Activated naive CD4-positive, alpha-beta T cell treated with anti-CD3 and anti-CD28 coated beads, Interleukin-2, amount 50 U/mL, for 72 hours (primary cell): ENCODE measurements at regions not wholly inside any gene's neighbourhood (a gene's known extent, or its start where the extent isn't known, plus 50 kb on each side); places are given as distances from the start of the nearest gene placed in this dataset.

ENCODE experiments used
- ATAC-seq, 2 donors: fragments of 150-1000 bp; cut with Tn5 transposase; 2 replicates each; pipeline ENCODE4 v1.10.0; 2021; ENCODE audit warnings: mild to moderate bottlenecking in 2 of 2, moderate library complexity in 2 of 2
- DNase-seq, 2 donors: peaks; one replicate each; pipeline ENCODE4 v3.0.0; 2021 to 2022; ENCODE audit warnings: low spot score in 2 of 2
- H3K27ac Mint-ChIP-seq, 2 donors: one replicate each; pipeline ENCODE4 v1.8.0; 2022; ENCODE audit warnings: mild to moderate bottlenecking in 2 of 2, mixed read lengths in 2 of 2
- H3K36me3 Mint-ChIP-seq, 2 donors: one replicate each; pipeline ENCODE4 v1.8.0; 2022; ENCODE audit warnings: mixed read lengths in 2 of 2
- H3K9me3 Mint-ChIP-seq, 2 donors: one replicate each; pipeline ENCODE4 v1.8.0; 2022; ENCODE audit warnings: mixed read lengths in 2 of 2

- DNase-seq (no peak), ATAC-seq (no peak)
- Mint-ChIP-seq H3K27ac (no peak overlapping the region), H3K9me3 (no peaks in the 10 kb centered on the region), H3K36me3 (no peaks in the 10 kb centered on the region)
Observed at GRCh38 chrX:140848800-140849199, 139.2 kb downstream of the LINC00632 start.

DNA sequence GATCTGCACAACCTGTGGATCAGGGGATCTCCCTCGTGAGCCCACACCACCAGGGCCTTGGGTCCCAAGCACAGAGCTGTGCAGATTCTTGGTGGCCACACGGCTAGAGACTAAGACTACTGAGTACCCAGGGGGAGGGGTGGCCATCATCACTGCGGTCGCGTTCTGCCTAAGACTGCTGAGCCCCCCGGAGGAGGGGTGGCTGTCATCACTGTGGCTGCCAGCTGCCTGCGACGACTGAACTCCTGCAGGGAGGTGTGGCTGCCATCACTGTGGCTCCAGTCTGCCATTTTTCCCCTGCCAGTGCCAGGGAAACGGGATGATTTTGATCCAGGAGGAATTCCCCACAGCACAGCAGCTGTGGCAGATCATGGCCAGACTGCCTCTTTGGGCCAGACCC lies 141.7 kb upstream of the SPANXB1 start:
- ATAC-seq (no peak), DNase-seq (no peak)
- Mint-ChIP-seq H3K9me3 (no peaks in the 10 kb centered on the region), H3K27ac (no peak overlapping the region), H3K36me3 (no peaks in the 10 kb centered on the region)

GRCh38 chrX:140866446-140866845 lies 135.9 kb upstream of the SPANXB1 start:
- DNase-seq (no peak), ATAC-seq (no peak)
- H3K27ac Mint-ChIP-seq = no peak overlapping the region
- H3K9me3 Mint-ChIP-seq = no peaks in the 10 kb centered on the region
- no peaks in the 10 kb centered on the region for H3K36me3 Mint-ChIP-seq

DNA sequence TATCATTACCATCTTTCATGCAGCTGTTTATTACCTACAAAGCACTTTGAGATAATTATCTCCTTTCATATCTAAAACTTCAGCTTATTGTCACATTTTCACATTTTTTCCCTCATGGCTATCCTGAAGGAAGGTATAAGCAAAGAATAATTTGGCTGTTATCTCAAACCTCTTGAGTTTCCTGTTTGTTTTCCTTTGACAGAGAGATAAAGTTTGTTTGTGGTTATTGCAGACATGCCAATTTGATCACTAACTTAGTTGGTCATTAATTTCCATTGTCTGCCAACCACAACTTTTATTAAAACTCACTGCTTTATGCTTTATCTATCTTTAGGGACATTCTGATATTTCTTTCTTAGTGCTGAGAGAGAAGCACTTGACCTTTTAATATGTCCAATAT lies 89.8 kb upstream of the SPANXB1 start:
- DNase-seq (no peak), ATAC-seq (no peak)
- no peak overlapping the region for H3K27ac Mint-ChIP-seq

GRCh38 chrX:140913802-140914501 lies 88.4 kb upstream of the SPANXB1 start:
- DNase-seq (no peak), ATAC-seq (no peak)
- Mint-ChIP-seq H3K9me3 (no peaks in the 10 kb centered on the region), H3K27ac (no peak overlapping the region), H3K36me3 (no peaks in the 10 kb centered on the region)

More for the DNA sequence above, 89.8 kb upstream of the SPANXB1 start:
- Mint-ChIP-seq H3K9me3 (peaks cover 0 to 3% of the 10 kb centered on the region in 2 donors), H3K36me3 (no peaks in the 10 kb centered on the region)

DNA sequence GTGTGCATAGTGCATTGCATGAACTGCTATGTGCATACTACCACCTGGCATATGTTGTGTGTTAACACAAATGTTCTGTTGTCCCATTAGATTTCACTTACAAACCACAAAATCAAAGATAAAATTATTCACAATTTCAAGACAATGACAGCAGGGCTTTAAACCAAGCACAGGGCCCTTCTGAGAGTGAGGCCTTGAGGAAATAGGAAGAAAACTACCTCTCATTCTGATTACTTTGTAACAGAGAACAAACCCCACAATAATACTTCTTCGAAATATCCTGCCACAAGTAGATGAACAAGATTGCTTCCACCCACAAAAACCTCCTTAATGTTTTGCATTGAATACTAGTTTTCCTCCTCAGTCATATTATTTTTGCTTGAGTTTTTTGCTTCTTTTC lies 85.5 kb upstream of the SPANXB1 start:
- DNase-seq (no peak), ATAC-seq (peak; percentile 27 to 61)
- Mint-ChIP-seq H3K36me3 (no peaks in the 10 kb centered on the region), H3K27ac (peak overlapping the region in 1 of 2 donors; percentile 77), H3K9me3 (no peaks in the 10 kb centered on the region)

GRCh38 chrX:140917354-140918115 lies 84.9 kb upstream of the SPANXB1 start:
- H3K9me3 Mint-ChIP-seq = no peaks in the 10 kb centered on the region
- no peak for DNase-seq
- H3K27ac Mint-ChIP-seq = peak overlapping the region; percentile 74 to 94
- ATAC-seq = peak; percentile 84 to 86
- no peaks in the 10 kb centered on the region for H3K36me3 Mint-ChIP-seq

DNA sequence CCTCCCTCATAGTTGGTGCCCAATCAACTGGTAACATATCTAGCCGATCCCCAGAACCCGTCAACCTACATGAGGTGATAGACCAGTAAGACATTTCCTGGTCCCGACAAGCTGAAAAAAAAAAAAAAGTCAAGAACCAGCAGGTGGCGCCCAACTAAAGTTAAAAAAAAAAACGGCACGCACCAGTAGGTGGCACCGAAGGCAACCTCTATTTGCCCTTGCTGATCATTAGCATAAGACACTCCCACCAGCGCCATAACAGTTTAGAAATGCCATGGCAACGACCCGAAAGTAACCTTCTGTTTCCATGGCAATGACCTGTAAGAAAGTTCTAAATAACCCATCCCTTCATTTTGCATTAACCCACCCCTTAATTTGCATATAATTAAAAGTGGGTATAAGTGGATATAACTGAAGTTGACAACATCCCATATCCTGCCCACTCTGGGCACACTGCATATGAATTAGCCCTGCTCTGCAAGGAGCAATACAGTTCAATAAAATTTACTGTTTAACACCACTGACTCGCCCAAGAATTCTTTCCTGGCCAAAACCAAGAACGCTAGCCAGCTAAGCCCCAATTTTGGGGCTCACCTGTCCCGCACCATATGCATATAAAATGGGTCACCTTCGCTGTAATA lies 83.9 kb upstream of the SPANXB1 start:
- DNase-seq (peak in 1 of 2 donors; percentile 23), ATAC-seq (peak; percentile 29 to 53)
- Mint-ChIP-seq H3K9me3 (no peaks in the 10 kb centered on the region), H3K36me3 (no peaks in the 10 kb centered on the region), H3K27ac (peak overlapping the region; percentile 74 to 94)

GRCh38 chrX:140920416-140920815 lies 82.0 kb upstream of the SPANXB1 start:
- no peaks in the 10 kb centered on the region for H3K36me3 Mint-ChIP-seq
- H3K27ac Mint-ChIP-seq = no peak overlapping the region
- H3K9me3 Mint-ChIP-seq = no peaks in the 10 kb centered on the region
- ATAC-seq (no peak), DNase-seq (no peak)

DNA sequence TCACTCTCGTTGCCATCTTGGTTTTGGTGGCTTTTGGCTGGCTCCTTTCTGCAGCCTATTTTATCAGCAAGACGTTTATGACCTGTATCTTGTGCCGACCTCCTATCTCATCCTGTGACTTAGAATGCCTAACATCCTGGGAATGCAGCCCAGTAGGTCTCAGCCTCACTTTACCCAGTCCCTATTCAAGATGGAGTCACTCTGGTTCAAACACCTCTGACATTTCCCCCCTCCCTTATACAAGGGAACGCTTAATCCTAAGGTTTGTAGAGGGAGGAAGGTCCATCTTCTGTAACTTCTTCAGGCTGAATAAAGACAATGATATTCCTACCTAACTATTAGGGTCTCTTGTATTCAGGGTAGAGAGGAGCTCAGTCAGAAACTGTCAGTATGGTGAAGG lies 79.3 kb upstream of the SPANXB1 start:
- no peak for ATAC-seq
- DNase-seq = no peak
- Mint-ChIP-seq H3K9me3 (no peaks in the 10 kb centered on the region), H3K36me3 (no peaks in the 10 kb centered on the region), H3K27ac (no peak overlapping the region)

- Mint-ChIP-seq H3K27ac (no peak overlapping the region), H3K9me3 (no peaks in the 10 kb centered on the region), H3K36me3 (no peaks in the 10 kb centered on the region)
- ATAC-seq (no peak), DNase-seq (no peak)
Observed at GRCh38 chrX:140928739-140929138, 73.7 kb upstream of the SPANXB1 start.

DNA sequence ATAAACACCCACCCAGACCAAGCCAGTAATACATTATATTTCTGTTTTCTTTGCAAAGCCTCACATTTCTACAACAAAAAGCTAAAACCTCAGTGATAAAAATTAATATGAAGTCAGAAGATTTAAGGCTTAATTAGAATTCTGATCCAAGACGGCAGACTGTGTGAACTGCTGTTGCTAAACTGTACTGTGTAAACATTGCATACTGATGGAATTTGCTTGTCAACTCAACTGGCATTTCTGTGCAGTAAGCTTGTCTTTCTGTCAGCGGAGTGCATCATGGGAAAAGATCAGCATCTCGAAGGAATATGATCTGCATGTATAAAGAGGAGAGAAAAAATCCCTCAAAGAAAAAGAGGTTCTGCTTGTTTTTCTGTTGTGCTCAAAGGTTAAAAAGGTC lies 69.4 kb upstream of the SPANXB1 start:
- Mint-ChIP-seq H3K9me3 (no peaks in the 10 kb centered on the region), H3K27ac (no peak overlapping the region), H3K36me3 (no peaks in the 10 kb centered on the region)
- ATAC-seq (no peak), DNase-seq (no peak)

DNA sequence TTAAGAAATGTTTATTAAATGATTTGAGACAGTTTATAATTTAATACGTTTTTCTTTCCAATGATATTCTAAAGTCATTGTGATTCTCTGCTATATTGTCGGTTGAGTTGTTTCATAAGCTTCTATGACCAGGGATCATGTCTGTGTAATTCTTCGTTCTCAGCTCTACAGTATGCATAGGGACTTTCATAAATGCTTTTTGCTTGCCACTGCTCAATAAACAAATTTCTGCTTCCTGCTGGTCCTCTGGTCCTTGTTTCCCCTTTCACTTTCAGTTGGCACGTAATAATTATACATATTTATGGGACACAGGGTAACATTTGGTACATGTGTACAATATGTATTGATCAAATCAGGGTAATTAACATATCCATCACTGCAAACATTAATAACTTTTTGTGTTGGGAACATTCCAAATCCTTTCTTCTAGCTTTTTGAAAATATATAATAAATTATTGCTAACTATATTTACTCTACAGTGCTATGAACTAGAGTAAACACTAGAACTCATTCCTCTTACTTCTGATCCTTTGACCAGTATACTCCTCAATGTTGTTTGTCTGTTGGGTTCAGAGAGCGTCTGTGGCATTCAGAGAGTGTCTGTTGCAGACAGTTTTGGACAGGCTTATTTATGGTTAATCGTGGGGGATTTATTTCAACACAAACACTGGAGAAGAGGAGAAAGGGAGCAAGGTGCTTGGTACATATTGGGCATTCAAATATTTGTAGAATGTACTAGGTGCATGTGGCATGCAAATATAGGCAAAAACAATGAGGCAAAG lies 68.3 kb upstream of the SPANXB1 start:
- Mint-ChIP-seq H3K36me3 (no peaks in the 10 kb centered on the region), H3K27ac (no peak overlapping the region), H3K9me3 (no peaks in the 10 kb centered on the region)
- ATAC-seq = no peak
- DNase-seq = no peak

DNA sequence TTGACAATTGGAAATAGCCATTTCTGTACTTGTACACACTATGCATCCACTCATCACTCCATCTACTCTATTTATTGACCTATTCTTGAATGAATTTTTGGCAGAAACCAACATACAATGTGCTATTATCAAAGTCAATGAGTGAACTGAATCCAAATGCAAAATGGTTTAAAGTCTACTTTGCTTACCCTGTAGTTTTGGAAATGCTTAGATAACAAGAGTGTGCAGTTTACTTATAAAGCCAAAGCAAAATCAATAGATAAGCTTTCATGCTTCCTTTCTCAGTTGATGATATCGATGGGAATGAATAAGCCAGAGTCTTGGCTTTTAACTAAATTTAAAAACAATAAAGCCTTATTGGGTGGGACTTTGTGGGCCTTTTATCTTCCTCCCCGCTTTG lies 58.9 kb upstream of the SPANXB1 start:
- peaks cover 0 to 7% of the 10 kb centered on the region in 2 donors for H3K9me3 Mint-ChIP-seq
- no peak for ATAC-seq
- no peak overlapping the region for H3K27ac Mint-ChIP-seq
- no peak for DNase-seq
- H3K36me3 Mint-ChIP-seq = no peaks in the 10 kb centered on the region

- Mint-ChIP-seq H3K36me3 (no peaks in the 10 kb centered on the region), H3K27ac (no peak overlapping the region), H3K9me3 (peaks cover 0 to 7% of the 10 kb centered on the region in 2 donors)
- ATAC-seq (no peak), DNase-seq (no peak)
Observed at GRCh38 chrX:140944710-140945109, 57.7 kb upstream of the SPANXB1 start.

GRCh38 chrX:140948827-140949226 lies 53.6 kb upstream of the SPANXB1 start:
- Mint-ChIP-seq H3K27ac (no peak overlapping the region), H3K36me3 (no peaks in the 10 kb centered on the region), H3K9me3 (no peaks in the 10 kb centered on the region)
- DNase-seq (no peak), ATAC-seq (no peak)

- ATAC-seq (no peak), DNase-seq (no peak)
- no peak overlapping the region for H3K27ac Mint-ChIP-seq
- no peaks in the 10 kb centered on the region for H3K9me3 Mint-ChIP-seq
- H3K36me3 Mint-ChIP-seq = no peaks in the 10 kb centered on the region
Observed at GRCh38 chrX:140949233-140949632, 53.2 kb upstream of the SPANXB1 start.
